Nephron (organoid): ENCODE measurements at regions not wholly inside any gene's neighbourhood (a gene's known extent, or its start where the extent isn't known, plus 50 kb on each side); places are given as distances from the start of the nearest gene placed in this dataset.

Experiments used
- H3K27ac Mint-ChIP-seq, 3 experiments: 2 replicates each; pipeline ENCODE4 v1.8.0; 2020; ENCODE audit warnings: mixed read lengths in 3 of 3, mild to moderate bottlenecking in 2 of 3, moderate library complexity in 1 of 3
- H3K27me3 Mint-ChIP-seq: 2 replicates; pipeline ENCODE4 v1.8.0; 2021; ENCODE audit warnings: low read depth, mild to moderate bottlenecking, moderate library complexity, mixed read lengths
- H3K36me3 Mint-ChIP-seq: 2 replicates; pipeline ENCODE4 v1.8.0; 2020; ENCODE audit warnings: low read depth, mixed read lengths
- H3K4me1 Mint-ChIP-seq: 2 replicates; pipeline ENCODE4 v1.8.0; 2020; ENCODE audit warnings: mixed read lengths
- H3K4me3 Mint-ChIP-seq, 3 experiments: 2 replicates each; pipeline ENCODE4 v1.8.0; 2020; ENCODE audit warnings: mild to moderate bottlenecking in 3 of 3, mixed read lengths in 3 of 3, moderate library complexity in 2 of 3
- H3K9me3 Mint-ChIP-seq: 2 replicates; pipeline ENCODE4 v1.8.0; 2020; ENCODE audit warnings: mixed read lengths
- CTCF ChIP-seq, 3 experiments: fragments of 200-600 bp; sonication (generic); IDR thresholded peaks; one replicate each; pipeline ENCODE4 v1.5.0; 2021; ENCODE audit warnings: antibody characterized with exemption in 3 of 3; ENCODE audit not compliant: unreplicated experiment in 3 of 3

GRCh38 chr9:73615557-73615956, 463.9 kb downstream of the ANXA1 start:
- no peak overlapping the region for H3K4me3 Mint-ChIP-seq
- TF ChIP-seq CTCF (IDR thresholded peaks at IDR 0.05; ENCODE audit: unreplicated experiment in 3 of 3), result no peak
- H3K27ac Mint-ChIP-seq, result no peak overlapping the region
- H3K4me1 Mint-ChIP-seq, result no peaks in the 10 kb centered on the region
- no peaks in the 10 kb centered on the region for H3K9me3 Mint-ChIP-seq
- H3K27me3 Mint-ChIP-seq, result peaks cover 4% of the 10 kb centered on the region
- H3K36me3 Mint-ChIP-seq, result no peaks in the 10 kb centered on the region

GRCh38 chr9:73617586-73617985, 465.9 kb downstream of the ANXA1 start:
- TF ChIP-seq CTCF (IDR thresholded peaks at IDR 0.05; ENCODE audit: unreplicated experiment in 3 of 3), result no peak
- Mint-ChIP-seq H3K9me3 (no peaks in the 10 kb centered on the region), H3K27me3 (no peaks in the 10 kb centered on the region), H3K36me3 (no peaks in the 10 kb centered on the region), H3K4me3 (no peak overlapping the region), H3K4me1 (no peaks in the 10 kb centered on the region), H3K27ac (no peak overlapping the region)

GRCh38 chr9:73640971-73641370, 489.3 kb downstream of the ANXA1 start:
- no peak for TF ChIP-seq CTCF (IDR thresholded peaks at IDR 0.05; ENCODE audit: unreplicated experiment in 3 of 3)
- no peaks in the 10 kb centered on the region for H3K36me3 Mint-ChIP-seq
- no peak overlapping the region for H3K27ac Mint-ChIP-seq
- H3K27me3 Mint-ChIP-seq, result no peaks in the 10 kb centered on the region
- H3K4me3 Mint-ChIP-seq, result no peak overlapping the region
- no peaks in the 10 kb centered on the region for H3K4me1 Mint-ChIP-seq
- no peaks in the 10 kb centered on the region for H3K9me3 Mint-ChIP-seq

DNA sequence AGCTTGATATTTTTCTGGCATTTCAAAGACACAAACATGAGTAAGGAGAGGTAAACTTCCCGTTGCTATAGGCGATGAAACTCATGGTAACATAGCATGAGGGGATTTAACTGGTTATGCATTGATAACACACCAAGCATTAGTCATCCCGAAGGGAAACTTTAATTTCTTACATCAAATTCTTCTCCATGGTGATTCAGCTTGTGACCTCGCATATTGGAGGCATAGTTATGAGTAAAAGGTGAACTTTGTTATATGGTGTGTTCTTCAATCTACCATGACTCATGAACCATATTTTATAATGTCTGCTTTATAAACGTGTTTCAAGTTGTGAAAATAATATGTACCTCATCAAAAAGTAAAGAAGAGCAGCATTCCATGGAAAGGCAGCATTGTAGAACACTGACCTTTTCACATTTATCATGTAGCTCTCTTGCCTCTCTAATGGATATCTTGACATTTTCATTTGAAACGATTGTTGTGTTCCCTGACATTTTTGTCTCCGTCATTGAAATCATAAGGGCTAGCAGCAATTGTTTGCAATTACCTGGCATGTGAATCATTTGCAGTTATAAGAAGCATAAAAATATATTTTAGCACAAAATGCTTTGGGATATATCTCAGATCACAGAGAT, 491.8 kb downstream of the ANXA1 start:
- Mint-ChIP-seq H3K4me1 (no peaks in the 10 kb centered on the region), H3K9me3 (no peaks in the 10 kb centered on the region), H3K27ac (no peak overlapping the region), H3K27me3 (no peaks in the 10 kb centered on the region), H3K4me3 (no peak overlapping the region), H3K36me3 (no peaks in the 10 kb centered on the region)
- no peak for TF ChIP-seq CTCF (IDR thresholded peaks at IDR 0.05; ENCODE audit: unreplicated experiment in 3 of 3)

- H3K27ac Mint-ChIP-seq, result no peak overlapping the region
- no peak for TF ChIP-seq CTCF (IDR thresholded peaks at IDR 0.05; ENCODE audit: unreplicated experiment in 3 of 3)
- no peak overlapping the region for H3K4me3 Mint-ChIP-seq
- no peaks in the 10 kb centered on the region for H3K36me3 Mint-ChIP-seq
- no peaks in the 10 kb centered on the region for H3K9me3 Mint-ChIP-seq
- H3K4me1 Mint-ChIP-seq, result no peaks in the 10 kb centered on the region
- H3K27me3 Mint-ChIP-seq, result no peaks in the 10 kb centered on the region
Observed at GRCh38 chr9:73647560-73647959, 495.9 kb downstream of the ANXA1 start.

DNA sequence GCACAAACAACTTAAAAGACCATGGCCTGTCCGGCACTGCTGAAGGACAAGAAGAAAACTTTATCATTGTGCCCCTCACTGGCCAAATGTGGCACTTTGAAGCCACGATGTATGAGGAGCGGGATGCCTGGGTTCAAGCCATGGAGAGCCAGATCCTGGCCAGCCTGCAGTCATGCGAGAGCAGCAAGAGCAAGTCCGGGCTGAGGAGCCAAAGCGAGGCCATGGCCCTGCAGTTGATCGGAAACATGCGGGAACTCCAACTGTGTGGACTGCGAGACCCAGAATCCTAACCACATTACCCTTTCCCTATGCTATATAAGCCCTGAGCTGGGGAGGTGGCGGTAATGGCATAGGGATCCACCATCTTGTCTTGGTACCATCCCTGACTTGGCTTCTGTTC, 497.9 kb downstream of the ANXA1 start:
- no peak for TF ChIP-seq CTCF (IDR thresholded peaks at IDR 0.05; ENCODE audit: unreplicated experiment in 3 of 3)
- Mint-ChIP-seq H3K27me3 (no peaks in the 10 kb centered on the region), H3K4me3 (no peak overlapping the region), H3K27ac (no peak overlapping the region), H3K4me1 (no peaks in the 10 kb centered on the region), H3K9me3 (no peaks in the 10 kb centered on the region), H3K36me3 (no peaks in the 10 kb centered on the region)
